GM21717 (cell line): ENCODE measurements at regions not wholly inside any gene's neighbourhood (a gene's known extent, or its start where the extent isn't known, plus 50 kb on each side); places are given as distances from the start of the nearest gene placed in this dataset.

Experiments used
- ATAC-seq: cut with Tn5 transposase; IDR thresholded peaks from one replicate; pipeline ENCODE4 v1.9.1; 2021; ENCODE audit warnings: mild to moderate bottlenecking, moderate library complexity; ENCODE audit not compliant: unreplicated experiment

DNA sequence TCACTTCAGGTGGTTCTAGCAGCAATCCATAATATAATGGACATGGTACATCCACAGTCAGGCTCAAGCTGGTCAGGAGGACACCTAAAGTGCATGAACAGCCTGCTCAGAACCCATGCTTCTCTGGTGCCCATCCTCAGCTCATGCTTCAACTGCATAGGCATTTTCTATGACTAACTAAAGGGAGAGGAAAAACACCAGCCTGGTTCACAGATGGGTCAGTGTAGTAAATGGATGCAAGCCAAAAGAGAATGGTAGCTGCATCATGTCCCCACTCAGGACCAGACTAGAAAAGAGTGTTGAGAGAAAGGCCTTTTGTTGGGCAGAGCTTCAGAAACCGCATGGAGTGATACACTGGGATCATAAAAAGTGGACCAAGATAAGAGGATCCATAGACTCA, 556.6 kb downstream of the TLE1 start:
- no peak for ATAC-seq

- no peak for ATAC-seq
Observed at GRCh38 chr9:81132318-81132717, 557.0 kb downstream of the TLE1 start.

DNA sequence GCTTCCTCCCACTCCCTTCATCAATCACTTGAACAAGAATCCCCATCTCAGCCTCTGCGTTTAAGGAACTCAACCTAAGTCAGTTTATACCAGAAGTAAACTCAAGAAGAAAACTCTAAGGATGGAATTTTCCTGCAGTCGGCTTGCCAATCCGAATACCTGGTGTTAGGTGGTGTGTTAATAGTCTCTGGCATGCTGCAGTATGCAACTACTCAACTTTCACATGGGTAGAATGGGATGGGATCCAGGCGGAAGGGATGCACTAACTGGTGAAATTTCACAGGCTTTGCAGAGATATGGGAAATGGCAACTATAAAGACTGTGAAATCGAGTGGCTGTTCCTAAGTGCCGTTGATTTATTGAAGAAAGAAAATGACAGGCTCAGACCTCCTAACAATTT, 560.6 kb downstream of the TLE1 start:
- ATAC-seq: no peak

GRCh38 chr9:81125446-81126092, 563.8 kb downstream of the TLE1 start:
- no peak for ATAC-seq

- no peak for ATAC-seq
Observed at GRCh38 chr9:81123526-81123925, 565.8 kb downstream of the TLE1 start.

- ATAC-seq: no peak
Observed at GRCh38 chr9:81122749-81123148, 566.6 kb downstream of the TLE1 start.

- ATAC-seq: no peak
Observed at GRCh38 chr9:81119591-81119990, 569.8 kb downstream of the TLE1 start.

- ATAC-seq: no peak
Observed at GRCh38 chr9:81118416-81118815, 570.9 kb downstream of the TLE1 start.

DNA sequence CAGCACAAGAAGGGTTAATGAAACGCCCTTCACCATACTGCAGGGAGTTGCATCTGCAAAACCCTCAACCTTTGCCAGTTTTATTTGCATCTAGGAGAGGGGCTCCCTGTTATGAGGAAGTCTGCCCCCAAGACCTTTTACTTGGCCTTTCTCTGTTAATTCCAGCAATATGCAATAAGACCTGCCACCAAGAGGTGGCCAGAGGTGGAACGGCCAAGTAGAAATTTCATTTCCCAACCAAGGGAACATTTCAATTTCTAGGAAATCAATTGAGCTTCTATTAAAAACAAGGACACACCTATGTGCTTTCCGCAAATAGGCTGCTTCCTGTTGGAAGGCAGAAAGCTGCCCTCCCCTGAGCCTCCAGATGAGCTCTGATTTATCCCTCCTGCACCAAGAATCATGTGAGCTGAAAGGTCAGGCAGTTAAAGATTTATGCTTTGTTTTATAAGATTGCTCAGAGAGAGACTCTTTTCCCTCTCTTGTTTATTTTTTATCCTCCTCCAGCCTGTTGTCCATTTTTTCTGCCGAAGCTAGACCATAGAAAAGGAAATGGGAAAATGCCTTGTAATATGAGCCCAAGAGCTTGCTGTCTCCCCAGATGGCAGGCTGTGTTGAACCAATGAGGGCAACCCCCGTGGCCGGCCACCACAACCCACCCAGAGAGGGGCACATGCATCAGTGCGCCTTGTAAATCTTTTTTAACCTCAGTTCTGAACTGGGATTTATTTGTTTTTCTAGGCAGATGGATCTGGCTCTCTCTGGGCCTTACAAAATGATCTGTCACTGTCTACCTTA, 572.8 kb downstream of the TLE1 start:
- no peak for ATAC-seq

GRCh38 chr9:81113453-81114124, 575.8 kb downstream of the TLE1 start:
- ATAC-seq: no peak

DNA sequence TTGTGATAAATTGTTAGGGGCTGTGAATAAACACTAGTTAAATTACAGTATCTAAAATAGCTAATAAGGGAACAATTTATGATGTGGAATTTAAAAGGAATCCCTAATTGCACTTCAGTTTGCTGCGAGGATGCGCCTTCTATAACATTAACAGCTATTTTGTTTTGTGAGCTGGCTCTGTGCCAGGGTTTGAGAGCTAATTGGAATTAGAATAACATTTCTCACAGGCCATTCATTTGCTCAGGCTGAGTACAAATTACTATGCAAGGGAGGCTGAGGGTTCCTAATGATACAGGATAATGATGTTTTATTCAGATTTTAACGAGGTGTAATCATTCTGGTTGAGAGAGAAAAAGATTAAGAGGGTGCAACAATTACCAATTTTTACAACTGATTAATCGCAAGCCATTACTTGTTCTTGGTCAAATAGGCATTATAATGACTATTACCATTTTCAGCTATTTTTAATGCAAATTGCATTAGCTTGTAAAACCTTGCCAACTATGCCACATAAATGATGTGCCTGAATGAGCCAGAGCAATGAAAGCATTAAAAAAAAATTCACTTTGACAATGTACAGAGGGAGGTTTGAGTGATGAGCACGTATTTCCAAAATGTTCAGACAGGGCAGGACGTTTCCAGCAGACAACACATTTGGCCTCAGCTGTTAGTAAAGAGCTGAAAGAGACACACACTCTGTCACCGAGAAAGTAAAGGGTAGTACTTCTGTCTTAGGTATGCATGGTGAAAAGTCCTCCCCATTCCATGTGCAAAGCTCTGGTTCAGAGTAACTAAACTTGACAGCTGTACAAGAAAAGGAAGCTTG, 576.5 kb downstream of the TLE1 start:
- ATAC-seq: no peak

DNA sequence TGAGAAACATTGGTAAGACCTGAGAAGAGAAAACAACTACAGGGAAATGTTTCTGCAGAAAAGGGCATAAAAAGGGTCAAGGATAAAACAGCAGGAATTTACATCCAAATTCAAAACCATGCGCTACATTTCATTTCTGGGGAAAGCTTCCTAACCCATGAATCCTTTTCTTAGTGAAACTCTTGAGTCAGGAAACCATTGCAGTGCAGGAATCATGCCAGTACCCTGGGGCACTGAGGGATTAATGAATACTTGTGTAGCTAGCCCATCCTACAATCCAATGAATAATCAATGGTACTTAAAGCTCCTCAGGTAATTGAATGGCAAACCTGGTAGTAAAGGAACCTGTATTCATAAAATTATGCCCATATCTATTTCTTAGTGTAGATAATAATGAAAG, 580.5 kb downstream of the TLE1 start:
- ATAC-seq: no peak

DNA sequence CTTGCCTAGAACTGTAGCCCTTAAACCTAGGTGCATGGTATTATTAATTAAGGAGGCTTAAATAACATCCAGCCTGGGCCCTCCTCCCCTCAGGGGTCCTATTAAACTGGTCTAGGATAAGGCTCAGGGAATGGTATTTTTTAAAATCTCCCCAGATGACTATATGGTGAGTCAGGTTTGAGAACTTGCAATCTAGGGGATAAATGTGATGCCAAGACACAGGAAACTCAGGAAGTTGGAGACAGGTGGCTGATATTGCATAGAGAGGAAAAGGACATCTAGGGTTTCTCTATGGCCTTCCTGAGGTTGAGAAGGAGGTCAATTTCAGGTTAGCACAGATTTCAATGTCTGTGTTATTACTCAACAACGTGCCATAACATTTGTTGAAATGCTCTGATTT, 581.0 kb downstream of the TLE1 start:
- no peak for ATAC-seq

DNA sequence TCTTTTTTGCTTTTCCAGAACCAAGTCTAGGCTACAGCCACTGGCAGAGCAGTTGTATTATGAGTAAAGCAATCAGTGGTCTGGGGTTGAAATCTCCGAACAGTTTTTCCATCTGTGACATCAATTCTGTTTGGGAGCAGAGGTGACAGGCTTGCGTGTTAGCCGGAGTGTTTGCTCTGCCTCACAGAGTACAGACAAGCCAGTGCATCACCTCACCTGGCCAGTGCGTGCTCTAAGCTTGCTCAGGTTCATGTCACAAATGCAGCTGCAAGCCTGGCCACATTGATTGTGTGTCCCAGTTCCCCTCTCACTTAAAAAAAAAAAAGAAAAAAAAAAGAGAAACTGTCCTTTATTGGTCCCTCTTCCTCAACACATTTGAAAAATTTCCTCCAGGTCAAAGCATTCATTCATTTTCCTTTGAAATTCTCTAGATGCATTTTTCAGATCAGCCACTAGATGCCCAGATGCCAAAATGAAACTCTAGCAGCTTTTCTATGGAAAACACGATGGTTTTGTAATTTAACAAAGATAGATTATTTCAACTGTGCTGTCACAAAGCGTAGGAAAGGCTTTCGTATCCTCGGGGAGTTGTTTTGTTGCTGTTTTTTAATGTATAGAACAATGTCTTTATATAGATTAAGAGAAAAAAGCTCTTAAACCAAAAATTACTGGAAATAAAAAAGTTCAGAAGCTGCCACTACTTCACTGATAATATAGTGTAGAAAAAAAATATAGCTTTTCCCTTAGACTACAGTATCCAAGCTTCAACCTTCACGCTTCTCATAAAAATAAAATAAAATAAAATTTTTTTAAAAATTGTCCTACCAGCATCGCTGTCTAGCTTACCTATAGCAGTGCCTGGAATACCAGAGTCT, 585.5 kb downstream of the TLE1 start:
- no peak for ATAC-seq

DNA sequence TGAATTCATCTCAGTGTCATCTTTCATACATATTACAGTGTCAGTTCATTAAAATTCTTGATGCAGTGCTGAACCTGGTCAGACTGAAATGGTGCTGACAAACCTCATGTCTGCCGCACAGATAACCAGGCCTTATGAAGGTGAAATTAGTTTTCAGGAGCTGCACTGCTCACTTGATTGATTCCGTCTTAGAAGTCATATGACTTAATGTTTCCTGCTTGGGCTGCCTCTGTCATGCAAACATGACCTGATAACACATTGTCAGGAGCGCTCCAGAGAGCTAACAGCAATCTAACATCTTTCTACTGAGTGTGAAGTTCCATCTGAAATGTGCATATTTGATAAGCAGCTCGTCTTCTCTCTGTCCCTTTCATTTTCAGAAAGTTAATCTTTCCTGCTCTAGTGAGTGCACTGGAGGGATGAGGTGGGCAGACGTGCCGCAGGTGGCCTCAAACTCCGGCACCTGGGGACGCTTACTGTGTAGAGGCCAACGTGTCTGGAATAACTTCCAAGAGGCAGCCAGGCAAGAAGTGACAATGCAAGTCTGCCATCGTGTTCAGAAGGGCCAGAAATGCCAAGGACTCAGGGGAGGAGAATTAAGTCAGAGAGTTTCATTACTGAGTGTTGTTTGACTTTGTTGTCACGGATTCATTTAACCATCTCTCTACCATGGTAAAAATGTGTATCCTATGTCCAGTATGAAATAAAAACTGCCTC, 592.1 kb downstream of the TLE1 start:
- no peak for ATAC-seq

DNA sequence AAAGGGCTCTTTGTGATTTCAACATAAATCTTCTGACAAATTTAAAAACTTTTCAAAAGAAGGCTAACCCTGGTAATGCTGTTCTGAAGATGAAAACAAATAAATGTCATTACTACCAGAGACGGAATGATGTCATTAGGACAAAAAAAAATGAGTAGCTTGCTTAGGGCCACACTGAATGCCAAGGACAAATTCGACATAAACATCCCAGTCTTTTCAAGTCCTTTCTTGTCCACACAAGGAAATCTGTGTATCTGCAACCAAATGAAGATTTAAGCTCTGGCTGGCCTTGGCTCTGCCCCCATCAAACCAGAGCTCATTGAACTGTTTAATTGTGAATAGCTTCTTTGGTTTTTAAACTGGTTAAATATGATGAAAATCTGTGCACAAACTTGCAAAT, 592.7 kb downstream of the TLE1 start:
- no peak for ATAC-seq

DNA sequence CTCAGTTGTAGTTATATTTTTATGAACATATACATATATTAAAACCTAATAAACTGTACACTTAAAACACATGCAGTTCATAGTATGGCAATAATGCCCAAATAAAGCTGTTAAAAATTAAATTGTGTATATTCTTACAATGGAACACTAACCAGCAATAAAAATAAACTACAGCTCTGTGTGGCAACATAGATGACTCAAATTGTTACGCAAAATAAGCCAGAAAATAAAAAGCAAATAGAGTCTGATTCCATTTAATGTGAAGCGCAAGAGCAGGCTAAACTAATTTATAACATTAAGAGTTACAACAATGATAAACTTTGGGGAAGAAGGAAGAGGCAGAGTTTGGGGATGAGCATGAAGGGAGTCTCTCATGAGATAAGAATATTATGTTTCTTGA, 597.3 kb downstream of the TLE1 start:
- no peak for ATAC-seq

DNA sequence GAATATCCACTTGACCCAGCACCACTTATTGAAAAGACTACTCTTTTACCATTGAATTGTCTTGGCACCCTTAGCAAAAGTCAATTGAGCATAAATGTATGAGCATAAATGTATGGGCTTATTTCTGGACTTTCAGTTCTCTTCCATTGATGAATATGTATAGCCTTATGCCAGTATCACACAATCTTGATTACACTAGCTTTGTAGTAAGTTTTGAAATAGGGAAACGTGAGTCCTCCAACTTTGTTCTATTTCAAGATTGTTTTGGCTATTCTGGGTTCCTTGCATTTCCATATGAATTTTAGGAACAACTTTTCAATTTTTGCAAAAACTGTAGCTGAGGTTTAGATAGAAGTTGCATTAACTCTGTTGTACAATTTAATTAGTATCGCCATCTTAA, 601.0 kb downstream of the TLE1 start:
- ATAC-seq: no peak

DNA sequence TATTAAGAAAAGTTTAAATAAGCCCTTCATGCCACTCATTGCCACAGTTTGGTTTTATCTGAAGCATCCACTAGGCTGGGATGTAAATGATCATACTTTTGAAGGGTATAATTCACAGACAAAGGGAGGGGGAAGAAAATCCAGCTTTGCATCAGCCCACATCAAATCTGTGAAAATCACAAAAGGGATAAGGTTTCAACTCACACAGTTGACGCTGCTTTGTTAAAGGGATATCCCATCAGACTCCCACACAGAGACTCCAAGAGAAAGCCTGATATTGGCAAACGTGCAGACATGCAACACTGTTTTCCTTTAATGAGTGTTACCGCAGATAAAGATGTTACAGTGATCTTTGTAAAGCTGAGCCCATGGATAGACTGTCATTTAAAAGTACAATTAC, 602.9 kb downstream of the TLE1 start:
- no peak for ATAC-seq
